IPS-11a (cell line): ENCODE measurements at regions not wholly inside any gene's neighbourhood (a gene's known extent, or its start where the extent isn't known, plus 50 kb on each side); places are given as distances from the start of the nearest gene placed in this dataset.
A peak's percentile ranks its signal among the peaks of the same experiment; 100 is the strongest.

Source experiments
- H3K4me3 ChIP-seq: one replicate; pipeline ENCODE4 v1.5.1; 2013; ENCODE audit warnings: low read depth, low read length, control low read depth

GRCh38 chr11:123378096-123378495, 52.0 kb upstream of the GRAMD1B start:
- H3K4me3 ChIP-seq = no peak overlapping the region

- H3K4me3 ChIP-seq = no peak overlapping the region
Measured at GRCh38 chr11:123377355-123377754, 52.7 kb upstream of the GRAMD1B start.

DNA sequence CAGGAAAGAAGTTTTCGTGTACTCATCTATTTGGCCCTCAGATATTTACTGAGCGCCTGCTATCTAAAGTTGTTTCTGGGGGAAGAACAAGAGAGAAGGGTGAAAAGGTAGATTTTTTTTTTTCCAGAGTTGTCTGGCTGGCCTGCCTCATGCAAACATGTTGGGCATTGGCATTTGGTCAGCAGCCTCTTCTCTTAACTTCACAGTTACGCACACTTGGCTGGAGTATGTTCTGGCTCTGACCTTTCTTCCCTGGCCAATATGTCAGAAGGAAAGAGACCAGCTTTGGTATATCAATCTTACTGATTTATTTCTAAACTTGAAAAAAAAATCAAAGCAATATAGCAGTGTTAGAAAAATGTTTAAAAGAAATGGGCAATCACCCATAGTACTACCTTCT, 54.2 kb upstream of the GRAMD1B start:
- H3K4me3 ChIP-seq = no peak overlapping the region

GRCh38 chr11:123374622-123374968, 55.5 kb upstream of the GRAMD1B start:
- H3K4me3 ChIP-seq = no peak overlapping the region

DNA sequence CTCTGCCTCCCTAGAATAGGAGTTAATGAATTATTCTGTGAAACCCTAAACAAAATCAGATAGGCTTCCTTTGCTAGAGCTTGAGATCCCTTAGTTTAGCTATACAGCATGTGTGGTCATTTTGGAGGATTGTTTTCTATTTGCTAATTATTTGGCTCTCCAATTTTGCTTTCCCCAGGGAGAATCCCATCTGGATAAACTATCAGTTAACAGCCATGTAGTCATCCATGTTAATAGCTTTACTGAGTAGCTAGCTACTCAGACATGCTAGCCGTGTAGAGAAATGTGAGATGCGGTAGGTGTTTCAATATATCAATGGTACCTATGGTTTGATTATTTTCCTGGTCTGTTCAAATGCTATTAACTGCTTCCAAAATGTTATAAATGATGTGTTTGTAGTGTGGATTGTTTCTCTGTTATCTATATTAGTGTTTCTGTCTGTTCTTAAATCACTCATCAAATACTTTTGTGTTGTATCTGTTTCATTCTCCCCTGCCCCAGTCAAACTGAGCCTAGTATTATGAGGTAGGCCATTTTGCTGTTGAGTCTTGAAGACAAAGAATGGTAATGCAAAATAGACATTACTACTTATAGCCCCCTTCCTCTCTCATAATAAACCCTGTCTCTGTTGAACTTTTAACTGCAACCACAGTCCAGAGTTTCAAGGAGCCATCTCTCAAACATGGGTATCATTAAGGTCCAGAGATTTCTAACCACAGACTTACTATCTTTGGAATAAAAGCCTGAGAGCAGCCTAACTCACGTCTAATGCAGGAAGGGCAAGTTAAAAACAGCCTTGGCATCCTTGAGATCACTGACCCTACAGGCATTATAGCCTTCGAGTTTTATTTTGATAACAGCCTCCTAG, 56.1 kb upstream of the GRAMD1B start:
- no peak overlapping the region for H3K4me3 ChIP-seq

DNA sequence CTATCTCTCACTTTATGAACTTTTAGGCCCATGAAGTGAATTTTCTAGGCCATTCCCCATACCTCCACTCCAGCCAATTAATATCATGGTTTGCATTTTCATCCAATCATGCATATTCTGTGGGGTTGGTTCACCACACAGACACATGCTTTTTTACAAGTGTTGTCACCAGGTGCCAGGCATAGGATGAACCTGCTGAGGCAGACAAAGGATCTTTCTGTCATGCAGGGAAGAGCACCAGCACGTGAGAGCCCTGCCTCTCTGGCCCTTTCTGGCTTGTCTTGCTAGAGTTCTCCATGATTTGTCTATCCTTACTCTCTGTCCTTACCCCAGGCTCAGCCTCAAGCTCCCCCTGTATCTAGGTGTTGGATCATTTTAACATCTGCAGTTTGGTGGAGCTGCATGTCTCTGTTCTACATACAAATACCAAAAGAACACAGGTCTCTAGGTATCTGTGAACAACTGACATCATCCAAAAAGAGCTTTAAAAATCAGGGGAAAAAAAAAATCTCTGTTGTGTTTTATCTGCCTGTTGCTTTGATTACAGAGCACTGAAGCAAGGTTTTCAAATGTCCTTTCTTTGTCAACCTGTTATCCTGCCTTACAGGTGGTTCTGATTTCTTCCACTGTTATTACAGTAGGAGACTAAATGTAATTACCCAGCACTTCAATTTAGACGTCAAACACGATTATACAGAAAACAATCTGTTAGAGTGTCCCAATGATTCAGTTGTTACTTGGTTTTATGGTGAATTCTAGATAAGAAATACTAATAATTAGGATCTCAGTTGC, 58.4 kb upstream of the GRAMD1B start:
- no peak overlapping the region for H3K4me3 ChIP-seq

- no peak overlapping the region for H3K4me3 ChIP-seq
Measured at GRCh38 chr11:123366924-123367323, 63.1 kb upstream of the GRAMD1B start.

DNA sequence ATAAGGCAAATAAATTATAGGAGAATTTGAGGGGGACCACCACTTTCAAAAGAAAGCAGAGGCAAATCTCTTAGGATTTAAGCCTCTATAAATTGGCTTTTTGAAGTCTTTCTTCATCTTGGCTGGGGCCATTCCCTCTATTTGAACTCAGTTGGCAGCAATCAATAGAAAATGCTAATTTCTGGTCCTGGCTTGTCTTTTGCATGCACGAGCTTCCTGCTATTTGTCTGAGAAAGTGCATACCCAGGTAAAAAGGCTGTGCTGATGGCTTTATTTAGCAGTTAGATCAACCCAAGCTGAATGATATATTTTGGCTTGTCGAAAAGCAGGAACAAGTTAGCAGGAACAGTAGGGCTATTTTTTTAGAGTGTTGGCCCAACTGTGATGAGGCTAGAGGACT, 64.1 kb upstream of the GRAMD1B start:
- H3K4me3 ChIP-seq = no peak overlapping the region

DNA sequence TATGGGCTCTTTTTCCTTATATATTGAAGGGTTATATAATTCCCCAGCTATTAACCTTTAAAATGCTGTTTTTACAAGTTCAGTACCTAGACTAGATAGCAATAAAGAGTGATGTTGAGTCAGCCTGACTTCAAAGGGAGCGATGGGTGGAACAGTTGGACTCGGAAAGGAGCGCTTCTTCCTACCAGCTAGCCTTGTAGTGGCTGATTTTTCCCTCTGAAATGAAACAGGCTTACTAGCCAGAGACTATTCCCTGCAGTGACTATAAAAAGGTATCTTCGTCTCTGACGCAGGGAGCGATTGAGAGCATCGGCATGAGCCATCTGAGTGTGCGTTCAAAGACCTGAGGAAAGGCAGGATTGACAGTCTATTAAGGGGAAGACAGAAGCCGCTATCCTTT, 66.0 kb upstream of the GRAMD1B start:
- H3K4me3 ChIP-seq = no peak overlapping the region

DNA sequence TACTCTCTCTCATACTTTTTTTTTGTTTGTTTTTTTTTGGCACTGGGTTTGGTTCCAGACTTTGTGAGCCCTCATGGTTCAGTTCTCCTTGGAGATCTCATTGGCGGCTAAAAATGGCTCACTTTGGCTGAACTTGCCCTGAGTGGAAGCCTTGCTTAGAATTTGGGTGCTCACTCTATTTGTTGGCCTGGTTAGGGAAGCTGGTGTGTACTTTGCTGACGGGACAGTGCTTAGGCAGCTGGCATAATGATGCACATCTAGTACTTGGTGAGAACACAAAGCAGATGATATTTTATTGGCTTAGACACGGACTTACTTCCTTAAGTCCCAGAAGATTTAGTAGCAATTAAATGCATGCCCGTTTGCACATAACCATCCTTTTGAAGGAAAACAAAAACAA, 66.5 kb upstream of the GRAMD1B start:
- no peak overlapping the region for H3K4me3 ChIP-seq

- H3K4me3 ChIP-seq = no peak overlapping the region
Measured at GRCh38 chr11:123362941-123363340, 67.1 kb upstream of the GRAMD1B start.

DNA sequence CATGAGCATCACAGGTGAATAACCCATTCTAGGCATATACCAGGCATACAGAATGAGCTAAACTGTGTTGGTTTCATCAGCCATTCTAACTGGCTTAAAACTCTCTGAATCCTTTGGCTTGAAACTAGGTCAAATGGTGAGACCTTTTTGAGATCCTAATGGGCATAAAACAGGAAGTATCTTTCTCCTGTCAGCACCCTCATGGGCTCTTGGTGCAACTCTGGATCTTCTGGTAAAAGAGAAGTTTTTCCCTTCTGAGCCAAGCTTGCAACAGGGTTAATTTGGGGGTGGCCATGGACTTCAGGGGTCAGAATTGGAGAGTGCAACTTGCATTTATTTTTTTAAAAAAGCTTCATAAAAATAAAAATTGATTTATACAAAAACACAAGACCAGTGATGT, 67.9 kb upstream of the GRAMD1B start:
- no peak overlapping the region for H3K4me3 ChIP-seq

GRCh38 chr11:123361110-123361509, 69.0 kb upstream of the GRAMD1B start:
- no peak overlapping the region for H3K4me3 ChIP-seq

GRCh38 chr11:123360267-123360936, 69.7 kb upstream of the GRAMD1B start:
- no peak overlapping the region for H3K4me3 ChIP-seq

GRCh38 chr11:123357990-123358827, 71.9 kb upstream of the GRAMD1B start:
- H3K4me3 ChIP-seq = peak overlapping the region; percentile 77

DNA sequence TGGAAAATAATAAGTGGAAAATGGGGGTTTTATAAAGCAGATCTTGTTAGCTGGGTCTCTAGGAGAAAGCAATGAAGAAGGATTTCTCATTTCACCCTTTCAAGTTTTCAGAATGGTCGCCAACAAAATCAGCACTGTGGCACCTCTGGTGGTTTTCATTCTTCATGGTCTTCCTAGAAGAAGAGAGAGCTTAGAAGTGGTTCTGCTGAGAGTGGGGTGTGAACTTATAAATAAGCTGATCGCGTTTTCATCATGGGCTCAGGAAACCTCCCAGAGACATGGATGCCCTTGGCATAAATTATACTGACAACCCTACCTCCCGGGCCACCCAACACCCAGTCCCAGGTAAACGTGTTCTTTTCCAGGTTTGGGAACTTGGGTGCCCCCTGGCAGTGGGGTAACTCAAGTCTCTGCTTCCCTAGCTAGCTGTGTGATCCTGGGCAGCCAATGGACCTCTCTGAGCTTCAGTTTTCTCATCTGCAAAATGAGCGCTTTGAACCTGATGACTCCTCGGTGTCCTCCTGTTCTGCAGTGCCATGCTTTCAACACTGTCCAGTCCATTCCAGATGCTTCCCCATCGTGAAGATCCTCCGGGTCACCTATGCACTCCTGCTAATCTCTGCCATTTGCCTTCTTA, 72.6 kb upstream of the GRAMD1B start:
- H3K4me3 ChIP-seq = peak overlapping the region; percentile 77

- no peak overlapping the region for H3K4me3 ChIP-seq
Measured at GRCh38 chr11:123356539-123356938, 73.5 kb upstream of the GRAMD1B start.

GRCh38 chr11:123354371-123354975, 75.6 kb upstream of the GRAMD1B start:
- no peak overlapping the region for H3K4me3 ChIP-seq

DNA sequence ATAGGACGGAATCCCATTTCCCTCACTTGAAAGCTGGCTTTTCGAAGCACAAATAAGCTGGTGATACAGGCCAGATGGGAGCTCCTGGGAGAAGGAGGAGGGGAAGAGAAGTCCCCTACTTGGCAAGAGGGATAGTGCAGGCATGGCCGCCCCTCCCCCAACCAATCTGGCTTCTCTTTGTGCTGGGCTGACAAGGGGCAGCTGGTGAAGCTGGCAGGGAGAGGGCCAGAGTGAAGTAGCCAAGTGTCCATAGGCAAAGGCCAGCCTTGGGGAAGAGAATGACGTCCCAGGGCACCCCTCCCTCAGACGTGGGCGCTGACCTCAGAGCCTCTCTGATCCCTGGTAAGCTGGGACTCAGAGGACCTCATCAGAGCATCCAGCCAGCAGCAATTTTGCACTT, 78.7 kb upstream of the GRAMD1B start:
- H3K4me3 ChIP-seq = no peak overlapping the region

GRCh38 chr11:123349382-123349781, 80.7 kb upstream of the GRAMD1B start:
- no peak overlapping the region for H3K4me3 ChIP-seq
